ENCODE measurements at regions not wholly inside any gene's neighbourhood (a gene's known extent, or its start where the extent isn't known, plus 50 kb on each side); places are given as distances from the start of the nearest gene placed in this dataset.

GRCh38 chr18:39611381-39612100 is 2045.9 kb upstream of the CELF4 start:
- Histone ChIP-seq H3K4me1 (ENCODE audit: control insufficient read depth, insufficient read depth, low read length) (no peaks in the 10 kb centered on the region), H3K27ac (ENCODE audit: low read length) (no peak overlapping the region), H3K27me3 (ENCODE audit: control insufficient read depth, insufficient read depth, low read length) (no peaks in the 10 kb centered on the region), H3K36me3 (ENCODE audit: control insufficient read depth, insufficient read depth, low read length) (no peaks in the 10 kb centered on the region), H3K4me3 (ENCODE audit: low read length) (no peak overlapping the region), H3K9me3 (ENCODE audit: control insufficient read depth, insufficient read depth, low read length) (peaks cover under 1% of the 10 kb centered on the region)
- H3K4me1 Mint-ChIP-seq, result no peaks in the 10 kb centered on the region
- H3K9me3 Mint-ChIP-seq, result peaks cover 10 to 16% of the 10 kb centered on the region in 2 donors
- TF ChIP-seq CTCF (IDR thresholded peaks at IDR 0.05), result no peak
- intact Hi-C loops (cut with micrococcal nuclease), result no loop called here
- no peak overlapping the region for H3K4me3 Mint-ChIP-seq
- DNase-seq (no peak), ATAC-seq (no peak)
- no peak overlapping the region for H3K27ac Mint-ChIP-seq
- no peaks in the 10 kb centered on the region for H3K36me3 Mint-ChIP-seq
- H3K27me3 Mint-ChIP-seq (ENCODE audit: low read depth in 2 of 2), result no peaks in the 10 kb centered on the region
- WGBS (ENCODE audit: insufficient coverage), result 100% methylated on average over 1 of the region's 3 CpGs

- Mint-ChIP-seq H3K27ac (no peak overlapping the region), H3K4me1 (no peaks in the 10 kb centered on the region), H3K9me3 (peaks cover 13 to 14% of the 10 kb centered on the region in 2 donors), H3K36me3 (no peaks in the 10 kb centered on the region), H3K27me3 (ENCODE audit: low read depth in 2 of 2) (no peaks in the 10 kb centered on the region), H3K4me3 (no peak overlapping the region)
- Histone ChIP-seq H3K36me3 (ENCODE audit: control insufficient read depth, insufficient read depth, low read length) (no peaks in the 10 kb centered on the region), H3K4me3 (ENCODE audit: low read length) (no peak overlapping the region), H3K27me3 (ENCODE audit: control insufficient read depth, insufficient read depth, low read length) (no peaks in the 10 kb centered on the region), H3K27ac (ENCODE audit: low read length) (no peak overlapping the region), H3K9me3 (ENCODE audit: control insufficient read depth, insufficient read depth, low read length) (no peaks in the 10 kb centered on the region), H3K4me1 (ENCODE audit: control insufficient read depth, insufficient read depth, low read length) (no peaks in the 10 kb centered on the region)
- DNase-seq (no peak), ATAC-seq (no peak)
- intact Hi-C loops (cut with micrococcal nuclease), result no loop called here
- 87% methylated on average over 5 of the region's 5 CpGs for WGBS (ENCODE audit: insufficient coverage)
- TF ChIP-seq CTCF (IDR thresholded peaks at IDR 0.05), result no peak
Observed at GRCh38 chr18:39607034-39607433, 2041.4 kb upstream of the CELF4 start.

- H3K27me3 Mint-ChIP-seq (ENCODE audit: low read depth in 2 of 2), result no peaks in the 10 kb centered on the region
- no peak for TF ChIP-seq CTCF (IDR thresholded peaks at IDR 0.05)
- no peak overlapping the region for H3K4me3 Mint-ChIP-seq
- intact Hi-C loops (cut with micrococcal nuclease), result no loop called here
- H3K36me3 Mint-ChIP-seq, result no peaks in the 10 kb centered on the region
- Histone ChIP-seq H3K9me3 (ENCODE audit: control insufficient read depth, insufficient read depth, low read length) (no peaks in the 10 kb centered on the region), H3K4me3 (ENCODE audit: low read length) (no peak overlapping the region), H3K36me3 (ENCODE audit: control insufficient read depth, insufficient read depth, low read length) (no peaks in the 10 kb centered on the region), H3K4me1 (ENCODE audit: control insufficient read depth, insufficient read depth, low read length) (no peaks in the 10 kb centered on the region), H3K27me3 (ENCODE audit: control insufficient read depth, insufficient read depth, low read length) (no peaks in the 10 kb centered on the region), H3K27ac (ENCODE audit: low read length) (no peak overlapping the region)
- WGBS (ENCODE audit: insufficient coverage), result 90% methylated on average over 5 of the region's 5 CpGs
- no peak overlapping the region for H3K27ac Mint-ChIP-seq
- DNase-seq, result no peak
- no peaks in the 10 kb centered on the region for H3K4me1 Mint-ChIP-seq
- H3K9me3 Mint-ChIP-seq, result peaks cover 8 to 17% of the 10 kb centered on the region in 2 donors
- no peak for ATAC-seq
Observed at GRCh38 chr18:39604836-39605235, 2039.2 kb upstream of the CELF4 start.

- Histone ChIP-seq H3K36me3 (ENCODE audit: control insufficient read depth, insufficient read depth, low read length) (no peaks in the 10 kb centered on the region), H3K4me1 (ENCODE audit: control insufficient read depth, insufficient read depth, low read length) (no peaks in the 10 kb centered on the region), H3K27me3 (ENCODE audit: control insufficient read depth, insufficient read depth, low read length) (no peaks in the 10 kb centered on the region), H3K9me3 (ENCODE audit: control insufficient read depth, insufficient read depth, low read length) (no peaks in the 10 kb centered on the region), H3K4me3 (ENCODE audit: low read length) (no peak overlapping the region), H3K27ac (ENCODE audit: low read length) (no peak overlapping the region)
- intact Hi-C loops (cut with micrococcal nuclease), result no loop called here
- WGBS (ENCODE audit: insufficient coverage), result 81% methylated on average over 4 of the region's 4 CpGs
- H3K4me3 Mint-ChIP-seq, result no peak overlapping the region
- H3K4me1 Mint-ChIP-seq, result no peaks in the 10 kb centered on the region
- H3K27me3 Mint-ChIP-seq (ENCODE audit: low read depth in 2 of 2), result no peaks in the 10 kb centered on the region
- H3K9me3 Mint-ChIP-seq, result peaks cover 8 to 25% of the 10 kb centered on the region in 2 donors
- DNase-seq (no peak), ATAC-seq (no peak)
- H3K27ac Mint-ChIP-seq, result no peak overlapping the region
- no peaks in the 10 kb centered on the region for H3K36me3 Mint-ChIP-seq
- no peak for TF ChIP-seq CTCF (IDR thresholded peaks at IDR 0.05)
Observed at GRCh38 chr18:39602131-39602530, 2036.5 kb upstream of the CELF4 start.
